Putamen (tissue), 1 donor: ENCODE measurements at regions not wholly inside any gene's neighbourhood (a gene's known extent, or its start where the extent isn't known, plus 50 kb on each side); places are given as distances from the start of the nearest gene placed in this dataset.

ENCODE experiments used
- DNase-seq: peaks from one replicate; pipeline ENCODE4 v3.0.0-alpha.2; 2016; ENCODE audit warnings: low spot score

DNA sequence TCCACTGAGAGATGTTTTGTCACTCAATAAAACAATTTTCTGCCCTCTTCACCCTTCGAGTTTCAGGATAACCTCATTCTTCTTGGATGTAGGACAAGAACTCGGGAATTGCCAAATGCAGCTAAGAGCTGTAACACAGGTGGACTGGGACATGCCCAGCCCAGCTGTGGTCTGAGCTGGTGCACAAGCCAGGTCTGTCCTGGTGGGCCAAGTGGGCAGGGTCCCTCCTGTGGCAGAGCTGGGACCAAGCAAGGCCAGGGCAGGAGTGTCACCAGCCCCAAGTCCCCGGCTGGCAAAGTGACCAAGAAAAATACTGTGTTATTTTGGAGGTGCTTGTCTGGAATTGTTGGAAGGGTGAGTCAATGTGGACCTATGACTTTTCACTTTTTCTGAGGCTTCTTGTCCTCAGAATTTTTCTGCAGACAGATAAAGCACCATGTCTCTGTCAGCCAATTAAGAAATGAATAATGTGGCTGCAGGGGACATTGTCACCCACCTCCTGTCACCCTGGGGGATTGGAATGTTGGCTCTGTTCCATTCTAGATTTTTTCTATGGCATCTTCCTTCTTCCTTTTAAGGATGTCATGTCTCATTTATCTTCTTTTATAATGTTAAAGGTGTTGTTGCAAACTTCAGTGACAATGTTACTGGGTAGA, 645.2 kb upstream of the EPHA6 start:
- no peak for DNase-seq

DNA sequence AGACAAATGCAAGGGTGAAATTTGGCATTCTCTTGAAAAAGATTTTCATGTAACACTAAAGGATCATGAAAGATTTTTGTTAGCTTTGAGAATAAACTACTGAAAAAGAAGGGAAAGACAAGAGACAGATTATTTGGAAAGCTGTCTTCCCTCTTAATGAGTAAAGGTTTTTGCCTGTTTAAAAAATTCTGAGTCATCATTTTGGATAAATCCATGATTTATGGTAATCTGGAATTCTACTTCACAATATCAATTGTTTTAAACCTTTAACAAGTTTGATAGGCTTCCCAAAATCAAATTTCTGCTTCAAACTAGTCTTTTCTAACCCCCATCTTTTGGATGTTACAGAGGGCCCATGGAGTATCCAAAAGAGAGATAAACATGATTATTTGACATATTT, 641.5 kb upstream of the EPHA6 start:
- DNase-seq: no peak

DNA sequence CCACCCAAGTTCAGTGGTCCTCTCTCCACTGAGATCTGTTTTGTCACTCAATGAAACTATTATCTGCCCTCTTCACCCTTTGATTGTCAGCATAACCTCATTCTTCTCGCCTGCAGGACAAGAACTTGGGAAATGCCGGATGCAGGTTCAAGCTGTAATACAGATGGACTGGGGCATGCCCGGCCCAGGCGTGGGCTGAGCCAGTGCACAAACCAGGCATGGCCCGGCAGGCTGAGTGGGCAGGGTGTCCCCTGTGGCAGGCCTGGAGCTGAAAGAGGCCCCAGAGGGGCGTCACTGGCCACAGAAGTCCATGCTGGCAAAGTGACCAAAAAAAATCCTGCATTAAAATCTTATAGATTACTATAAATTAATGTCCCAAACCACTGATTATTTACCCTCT, 638.9 kb upstream of the EPHA6 start:
- no peak for DNase-seq

DNA sequence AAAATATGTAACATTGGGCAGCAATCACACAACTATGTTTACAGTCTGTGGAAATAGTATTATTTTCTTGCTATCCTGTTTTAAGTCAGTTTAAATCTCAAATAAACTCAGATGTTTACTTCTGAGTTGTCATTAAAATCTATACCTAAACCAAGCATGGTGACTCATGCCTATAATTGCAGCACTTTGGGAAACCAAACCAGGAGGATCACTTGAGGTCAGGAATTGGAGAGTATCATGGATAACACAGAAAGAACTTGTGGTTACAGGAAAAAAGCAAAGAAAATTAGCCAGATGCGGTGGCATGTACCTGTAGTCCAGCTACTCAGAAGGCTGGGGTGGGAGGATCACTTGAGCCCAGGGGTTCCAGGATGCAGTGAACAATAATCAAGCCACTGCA, 631.6 kb upstream of the EPHA6 start:
- DNase-seq: no peak

DNA sequence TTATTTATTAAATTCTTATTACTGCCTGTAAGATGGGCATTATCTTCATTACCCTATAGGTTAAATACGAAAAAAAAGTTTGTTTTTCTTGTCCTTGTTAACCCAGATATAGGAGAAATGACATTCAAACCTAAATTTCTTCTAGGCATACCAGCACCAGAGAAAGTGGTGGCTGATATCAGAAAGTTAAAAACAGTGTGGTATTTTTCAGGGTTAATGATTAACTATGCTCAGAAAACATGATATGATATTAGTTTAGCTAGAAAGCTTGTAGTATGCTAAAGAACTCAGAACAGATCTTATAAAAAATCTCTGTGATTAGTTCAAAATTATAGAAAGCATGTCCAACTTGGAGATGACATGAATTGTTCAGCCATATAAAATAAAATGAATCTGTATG, 630.5 kb upstream of the EPHA6 start:
- no peak for DNase-seq

DNA sequence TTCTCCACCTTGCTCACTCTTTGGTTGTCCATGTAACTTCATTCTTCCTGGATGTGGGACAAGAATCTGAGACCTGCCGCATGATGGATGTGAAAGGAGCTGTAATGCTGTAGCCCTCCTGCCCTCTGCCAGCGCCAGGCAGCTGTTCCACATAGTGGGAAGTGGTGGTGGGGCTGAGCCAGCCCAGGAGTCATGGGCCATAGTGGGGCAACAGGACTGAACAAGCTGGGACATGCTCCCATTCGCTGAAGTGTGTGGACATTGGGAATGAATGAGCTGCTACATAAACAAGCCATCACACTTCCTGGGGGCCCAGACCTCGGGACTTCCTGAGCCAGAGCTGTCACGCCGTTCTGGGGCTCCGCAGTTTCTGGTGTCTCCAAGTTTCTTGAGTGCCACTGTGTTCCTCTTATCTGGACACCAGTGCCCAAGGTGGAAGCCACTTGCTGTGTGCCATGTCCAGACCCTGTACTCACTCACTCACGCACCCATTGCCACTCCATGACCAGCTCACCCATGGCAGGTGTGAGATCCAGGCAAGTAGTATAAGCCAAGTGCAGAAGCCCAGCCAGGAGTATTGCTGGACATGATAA, 624.3 kb upstream of the EPHA6 start:
- no peak for DNase-seq

DNA sequence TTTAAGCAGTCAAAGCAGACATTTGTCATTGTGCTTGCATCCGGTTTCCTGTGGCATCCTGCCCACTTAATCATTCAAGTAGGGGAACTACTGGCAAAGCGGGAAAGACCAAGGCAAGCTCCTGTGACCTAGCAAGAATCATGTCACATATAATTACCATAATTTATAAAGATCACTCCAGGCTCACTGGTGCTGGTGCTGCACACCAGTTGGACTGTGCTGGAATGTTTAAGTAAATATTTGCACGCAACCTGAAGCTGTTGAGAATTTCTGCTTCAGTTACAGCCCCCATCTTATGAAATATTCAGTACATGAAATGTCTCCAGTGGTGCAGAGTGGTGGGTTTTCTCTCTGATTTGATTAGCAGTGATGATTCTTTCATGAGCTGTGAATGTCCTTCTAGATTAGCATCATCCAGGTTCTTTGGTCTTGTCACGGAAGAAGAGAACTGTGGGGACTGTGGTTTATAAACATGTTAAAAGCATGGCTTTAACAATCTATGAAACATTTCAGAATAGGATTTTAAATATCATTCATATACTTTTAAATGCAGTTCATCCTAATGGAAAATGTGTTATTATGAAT, 621.3 kb upstream of the EPHA6 start:
- no peak for DNase-seq

DNA sequence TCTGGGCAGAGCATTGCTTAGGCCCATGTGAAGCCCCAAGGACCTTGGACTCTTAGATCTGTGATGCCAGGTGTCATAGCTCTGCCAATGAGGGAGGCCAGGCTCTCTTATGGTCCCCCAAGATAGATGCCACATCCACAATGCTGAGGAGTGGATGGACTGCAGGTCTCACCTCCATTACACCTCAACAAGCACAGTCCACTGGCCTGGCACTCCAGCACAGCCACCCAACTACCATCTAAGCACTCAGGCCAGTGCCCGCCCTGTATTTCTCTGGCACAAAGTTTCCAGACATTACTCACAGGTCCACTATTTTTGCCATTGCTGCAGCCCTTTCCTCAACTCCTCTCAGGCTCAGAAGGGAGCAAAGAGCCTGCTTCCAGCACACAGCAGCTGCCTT, 613.5 kb upstream of the EPHA6 start:
- DNase-seq: no peak

DNA sequence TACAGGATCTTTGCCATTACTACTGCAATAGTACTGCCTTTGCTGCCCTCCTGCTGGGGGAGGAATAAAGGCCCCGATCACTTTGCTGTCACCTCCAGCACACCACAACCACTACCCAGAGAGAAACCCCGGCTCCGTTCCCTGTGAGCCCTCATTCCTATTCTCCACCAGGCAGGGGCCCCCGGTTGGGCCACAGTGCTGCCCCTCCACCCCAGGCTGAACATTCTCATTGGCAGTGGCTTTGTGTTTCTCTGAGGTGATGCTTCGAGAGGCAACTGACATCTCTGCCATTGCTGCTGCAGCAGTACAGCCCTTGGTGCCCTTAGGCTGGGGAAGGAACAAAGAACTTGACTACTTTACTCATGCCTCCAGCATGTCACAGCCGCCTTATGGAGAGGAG, 612.9 kb upstream of the EPHA6 start:
- no peak for DNase-seq

DNA sequence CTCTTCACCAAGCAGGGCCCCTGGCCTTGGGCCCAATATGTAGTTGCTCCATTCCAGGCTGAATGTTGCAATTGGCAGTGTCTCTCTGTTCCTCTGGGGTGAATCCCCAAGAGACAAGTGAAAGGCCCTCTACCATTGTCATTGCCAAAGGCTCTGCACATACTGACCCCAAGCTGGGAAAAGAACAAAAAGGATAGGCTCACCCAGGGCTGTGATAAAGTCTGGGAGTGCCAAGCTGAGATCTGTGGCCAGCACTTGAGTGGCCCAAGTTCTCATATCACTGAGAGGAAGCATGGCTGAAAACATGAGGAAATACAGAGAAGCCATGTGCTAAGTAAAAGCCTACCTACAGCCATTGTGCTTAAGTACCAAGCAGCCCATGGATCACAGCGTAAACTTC, 612.2 kb upstream of the EPHA6 start:
- DNase-seq: no peak

DNA sequence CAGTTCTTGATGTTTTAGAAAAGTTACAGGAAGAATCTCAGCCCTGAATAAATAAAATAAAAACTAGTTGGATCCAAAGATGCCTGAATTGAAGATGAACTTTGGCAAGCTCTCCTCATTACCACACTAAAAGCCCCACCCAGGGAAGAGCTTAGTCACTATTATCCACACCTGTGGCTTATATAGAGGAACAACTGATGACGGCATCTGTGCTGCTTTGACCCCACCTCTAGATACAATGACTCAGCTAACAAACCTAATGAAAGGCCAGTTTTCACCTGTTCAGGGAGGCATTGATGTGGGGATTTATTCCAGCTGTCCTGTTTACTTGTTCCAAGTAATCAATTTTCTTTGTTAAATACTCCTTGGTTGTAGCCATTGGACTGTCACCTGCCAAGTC, 604.7 kb upstream of the EPHA6 start:
- no peak for DNase-seq

DNA sequence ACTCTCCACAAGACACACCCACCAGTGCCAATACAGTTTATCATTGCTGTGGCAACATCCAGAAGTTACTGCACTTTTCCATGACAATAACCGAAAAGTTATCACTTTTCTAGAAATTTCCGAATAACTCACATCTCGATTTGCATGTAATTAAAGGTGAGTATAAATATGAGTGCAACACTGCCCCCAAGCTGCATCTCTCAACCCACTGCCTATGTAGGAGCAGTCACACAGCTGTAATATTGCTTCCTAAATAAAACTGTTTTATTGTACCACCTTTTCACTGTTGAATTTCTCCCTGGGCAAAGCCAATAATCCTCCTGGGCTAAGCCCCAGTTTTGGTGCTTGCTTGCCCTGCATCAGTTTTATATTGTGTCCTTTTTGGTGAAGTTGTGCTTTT, 601.0 kb upstream of the EPHA6 start:
- no peak for DNase-seq

DNA sequence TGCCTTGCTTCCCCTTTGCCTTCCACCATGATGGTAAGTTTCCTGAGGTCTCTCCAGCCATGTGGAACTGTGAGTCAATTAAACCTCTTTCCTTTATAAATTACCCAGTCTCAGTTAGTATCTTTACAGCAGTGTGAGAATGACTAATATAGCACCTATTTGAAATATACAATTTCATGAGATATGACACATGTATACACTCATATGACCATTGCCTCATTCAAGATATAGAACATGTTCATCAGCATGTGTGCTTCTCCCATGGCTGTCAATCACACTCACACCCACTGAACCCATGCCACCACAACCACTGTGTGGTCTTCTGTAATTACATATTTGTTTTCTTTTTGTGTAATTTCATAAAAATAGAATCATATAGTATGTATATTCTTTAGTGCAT, 599.5 kb upstream of the EPHA6 start:
- DNase-seq: no peak

DNA sequence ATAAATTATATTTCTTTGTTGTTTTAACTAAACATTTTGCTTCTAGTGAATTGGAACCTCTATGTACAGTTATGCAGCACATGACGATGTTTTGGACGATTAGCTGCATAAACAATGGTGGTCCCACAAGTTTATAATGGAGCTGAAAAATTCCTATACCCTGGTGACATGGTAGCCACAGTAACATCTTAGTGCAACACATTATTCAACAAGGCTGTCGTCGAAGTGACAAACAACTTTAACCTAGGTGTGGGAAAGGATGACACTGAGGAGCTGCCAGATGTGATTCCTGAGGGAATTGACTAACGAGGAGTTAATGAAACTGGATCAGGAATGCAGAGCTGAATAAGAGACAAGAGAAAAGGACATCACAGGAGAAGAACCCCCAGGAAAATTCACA, 588.9 kb upstream of the EPHA6 start:
- DNase-seq: no peak

DNA sequence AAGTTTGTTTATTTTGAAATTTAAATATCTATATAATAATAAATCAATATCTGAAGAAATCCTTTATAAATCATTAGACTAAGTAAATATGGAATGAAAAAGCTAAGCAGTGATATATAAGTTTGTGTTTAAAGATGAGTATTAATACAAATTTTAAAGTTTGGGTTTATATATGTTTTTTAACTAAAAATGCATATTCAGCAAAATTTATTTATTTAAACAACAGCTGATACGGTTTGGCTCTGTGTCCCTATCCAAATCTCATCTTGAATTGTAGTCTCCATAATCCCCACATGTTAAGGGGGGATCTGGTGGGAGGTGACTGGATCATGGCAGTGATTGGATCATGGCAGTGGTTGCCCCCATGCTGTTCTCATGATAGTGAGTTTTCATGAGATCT, 580.7 kb upstream of the EPHA6 start:
- no peak for DNase-seq

DNA sequence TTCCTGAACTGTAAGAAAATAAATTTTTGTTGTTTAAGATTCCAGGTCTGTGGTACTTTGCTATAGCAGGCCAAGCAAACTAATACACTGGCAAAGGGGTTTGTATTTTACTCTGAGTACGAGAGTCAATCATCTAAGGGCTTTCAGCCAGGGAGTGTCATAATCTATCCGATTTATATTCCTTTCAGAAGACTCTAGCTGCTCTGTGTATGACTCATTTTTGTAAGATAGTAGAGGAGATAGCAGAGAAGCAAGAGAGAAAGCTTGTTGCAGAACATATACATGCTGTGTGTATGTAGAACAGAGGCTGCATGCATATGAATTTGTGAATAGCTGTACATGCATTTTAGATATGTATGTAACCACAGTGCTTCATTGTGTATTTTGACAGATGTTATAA, 577.9 kb upstream of the EPHA6 start:
- DNase-seq: no peak

DNA sequence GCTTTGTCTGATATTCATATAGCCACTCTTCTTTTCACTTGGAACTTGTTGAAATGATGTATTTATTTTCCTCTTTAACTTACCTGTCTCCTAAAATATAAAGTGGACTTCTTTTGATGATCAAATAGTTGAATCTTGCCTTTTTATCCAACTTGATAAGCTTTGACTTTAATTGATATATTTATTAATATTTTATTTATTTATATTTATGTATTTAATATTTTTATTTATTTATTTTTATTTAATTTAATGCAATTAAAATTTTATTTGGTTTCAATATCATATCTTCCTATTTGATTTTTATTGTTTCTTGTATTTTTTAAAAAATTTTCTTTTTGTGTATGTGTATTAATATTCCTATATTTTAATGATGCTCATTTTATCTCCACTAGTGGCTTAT, 555.1 kb upstream of the EPHA6 start:
- DNase-seq: no peak

DNA sequence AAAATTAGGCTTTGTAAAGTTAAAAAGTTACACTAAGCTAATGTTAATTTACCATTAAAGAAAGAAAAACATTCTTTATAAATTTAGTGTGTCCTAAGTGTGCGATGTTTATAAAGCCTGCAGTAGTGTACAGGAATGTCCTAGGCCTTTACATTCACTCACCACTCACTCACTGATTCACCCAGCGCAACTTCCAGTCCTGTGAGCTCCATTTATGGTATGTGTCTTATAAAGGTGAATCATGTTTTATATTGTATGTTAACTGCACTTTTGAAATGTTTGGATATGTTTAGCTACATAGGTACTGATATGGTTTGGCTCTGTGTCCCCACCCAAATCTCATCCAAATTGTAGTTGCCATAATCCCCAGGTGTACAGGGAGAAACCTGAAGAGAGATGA, 549.7 kb upstream of the EPHA6 start:
- DNase-seq: no peak

DNA sequence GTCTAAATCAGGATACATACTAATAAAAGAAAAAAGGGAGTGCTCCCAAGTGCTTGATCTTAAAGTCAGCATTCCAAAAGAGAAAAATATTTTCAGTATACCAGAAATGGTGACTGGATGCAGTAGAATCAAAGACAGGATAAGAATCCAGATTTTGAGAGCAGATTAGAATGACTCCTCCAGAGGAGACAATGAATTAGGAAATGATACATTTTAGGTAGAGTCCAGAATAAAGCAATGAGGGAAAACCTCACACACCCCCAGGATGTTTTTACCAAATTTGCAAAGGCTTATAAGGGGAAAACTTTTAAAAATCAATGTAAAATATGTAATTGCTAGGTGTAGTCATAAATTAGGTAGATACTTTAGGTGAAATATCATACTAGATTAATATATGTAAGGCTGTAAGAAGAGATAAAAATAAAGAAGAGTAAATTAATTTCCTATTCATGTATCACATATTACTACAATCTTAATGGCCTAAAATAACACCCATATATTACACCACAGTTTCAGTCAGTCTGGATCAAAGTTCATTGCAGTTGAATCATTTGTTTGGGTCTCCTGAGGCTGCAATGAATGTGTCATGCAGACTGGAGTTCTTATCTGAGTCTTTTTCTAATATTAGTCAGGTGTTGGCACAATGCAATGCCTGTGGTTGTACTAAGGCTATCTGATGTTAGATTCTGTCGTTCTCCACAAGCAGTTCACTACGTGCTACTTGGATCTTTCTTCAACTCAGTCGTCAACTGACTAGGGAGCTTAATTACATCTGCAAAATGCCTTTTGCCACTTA, 547.8 kb upstream of the EPHA6 start:
- DNase-seq: no peak

DNA sequence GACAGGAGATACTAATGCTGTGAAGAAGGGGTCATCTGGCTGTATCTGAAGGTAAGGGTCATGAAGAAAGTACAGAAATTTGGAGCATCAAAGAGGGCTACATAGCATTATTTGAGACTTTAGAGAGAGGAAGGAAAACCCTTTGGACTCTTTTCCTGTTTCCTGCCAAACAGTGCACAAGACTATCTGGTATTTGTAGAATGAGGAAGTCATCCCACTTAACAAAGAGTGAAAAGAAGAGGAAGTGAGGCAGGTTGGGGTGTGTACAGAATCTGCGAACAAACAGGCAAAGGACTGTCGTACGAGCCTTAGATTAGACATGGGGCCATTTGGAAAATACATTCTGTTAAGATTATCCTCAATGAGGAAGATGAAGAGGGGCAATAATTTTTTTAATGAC, 546.8 kb upstream of the EPHA6 start:
- DNase-seq: no peak

DNA sequence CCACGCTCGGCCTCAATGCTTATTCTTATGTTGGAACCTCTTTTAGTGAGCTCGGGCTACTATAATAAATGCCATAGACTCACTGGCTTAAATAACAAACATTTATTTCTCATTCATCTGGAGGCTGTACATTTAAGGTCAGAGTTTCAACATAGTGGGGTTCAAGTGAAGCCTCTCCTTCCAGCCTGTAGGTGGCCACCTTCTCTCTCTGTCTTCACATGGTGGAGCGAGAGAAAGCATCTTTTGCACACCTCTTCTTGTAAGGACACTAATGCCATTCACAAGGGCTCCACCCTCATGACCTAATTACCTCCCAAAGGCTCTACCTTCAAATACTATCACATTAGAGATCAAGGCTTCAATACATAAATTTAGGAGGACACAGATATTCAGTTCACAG, 520.3 kb upstream of the EPHA6 start:
- no peak for DNase-seq

DNA sequence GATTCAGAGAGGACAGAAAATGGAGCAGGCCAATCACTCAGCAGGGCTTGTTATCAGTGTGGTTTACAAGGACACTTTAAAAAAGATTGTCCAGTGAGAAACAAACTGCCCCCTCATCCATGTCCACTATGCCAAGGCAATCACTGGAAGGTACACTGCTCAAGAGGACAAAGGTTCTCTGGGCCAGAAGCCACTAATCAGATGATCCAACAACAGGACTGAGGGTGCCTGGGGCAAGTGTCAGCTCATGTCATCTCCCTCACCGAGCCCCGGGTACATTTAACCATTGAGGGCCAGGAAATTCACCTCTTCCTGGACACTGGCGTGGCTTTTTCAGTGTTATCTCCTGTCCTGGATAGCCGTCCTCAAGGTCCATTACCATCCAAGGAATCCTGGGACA, 513.7 kb upstream of the EPHA6 start:
- no peak for DNase-seq

DNA sequence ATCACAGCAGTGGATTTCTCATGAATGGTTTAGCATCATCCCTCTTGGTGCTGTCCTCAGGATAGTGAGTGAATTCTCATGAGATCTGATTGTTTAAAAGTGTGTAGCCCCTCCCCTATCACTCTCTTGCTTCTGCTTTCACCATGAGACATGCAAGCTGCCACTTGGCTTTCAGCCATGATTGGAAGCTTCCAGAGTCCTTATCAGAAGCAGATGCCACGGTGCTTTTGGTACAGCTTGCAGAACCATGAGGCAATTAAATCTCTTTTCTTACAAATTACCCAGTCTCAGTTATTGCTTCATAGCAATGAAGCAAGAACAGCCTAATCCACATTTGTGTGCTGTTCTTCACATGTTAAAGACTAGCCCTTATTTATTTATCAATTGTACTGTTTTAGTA, 495.2 kb upstream of the EPHA6 start:
- no peak for DNase-seq
